HG02763 (cell line): ENCODE measurements at regions not wholly inside any gene's neighbourhood (a gene's known extent, or its start where the extent isn't known, plus 50 kb on each side); places are given as distances from the start of the nearest gene placed in this dataset.

Experiments
- ATAC-seq: cut with Tn5 transposase; IDR thresholded peaks from one replicate; pipeline ENCODE4 v1.9.1; 2021; ENCODE audit warnings: mild to moderate bottlenecking, moderate library complexity; ENCODE audit not compliant: unreplicated experiment

GRCh38 chr4:111812114-111812513, 333.1 kb upstream of the FAM241A start:
- no peak for ATAC-seq

DNA sequence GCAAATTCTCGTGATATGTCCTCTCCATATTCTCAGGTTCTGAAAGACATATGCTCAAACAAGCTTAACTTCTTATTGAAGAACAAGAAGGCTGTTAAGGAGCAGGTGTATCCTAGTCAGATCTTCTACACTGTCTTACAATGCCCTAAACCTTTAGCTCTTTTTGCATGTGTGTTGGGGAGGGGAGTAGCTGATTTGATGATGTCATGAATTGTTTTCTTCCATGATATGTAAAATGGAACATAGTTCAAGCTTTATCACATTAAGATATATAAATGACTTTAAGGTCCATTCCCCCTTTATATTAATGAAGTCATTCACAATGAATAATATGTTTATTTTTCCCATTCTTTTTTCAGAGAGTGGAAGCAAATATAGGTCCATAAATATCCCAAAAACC, 332.5 kb upstream of the FAM241A start:
- ATAC-seq: no peak

DNA sequence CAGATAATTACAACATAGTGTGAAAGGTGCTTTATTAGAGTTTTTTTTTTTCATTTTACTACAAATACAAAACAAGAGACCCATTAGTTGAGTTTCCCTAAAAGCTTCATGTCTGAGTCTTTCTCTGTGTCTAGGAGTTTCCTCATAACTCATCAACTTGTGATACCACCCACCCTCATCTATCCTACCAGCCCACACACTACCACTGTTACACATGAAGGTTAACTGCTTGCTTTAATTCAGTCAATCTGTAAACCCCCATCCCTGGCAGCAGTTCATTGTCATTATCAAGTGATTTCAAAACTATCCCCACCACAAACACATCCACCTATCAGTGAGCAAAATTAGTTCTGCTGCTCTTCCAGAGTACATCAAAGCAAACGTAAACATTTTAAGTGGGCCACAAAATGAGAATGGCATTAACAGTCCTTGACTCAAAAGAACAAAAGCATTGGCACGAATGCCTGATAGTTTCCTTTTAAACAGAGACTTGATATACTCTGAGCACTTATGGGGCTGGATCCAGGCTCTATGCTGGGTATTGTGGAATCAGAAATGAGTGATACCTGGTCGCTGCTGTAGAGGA, 331.6 kb upstream of the FAM241A start:
- no peak for ATAC-seq

- ATAC-seq: no peak
Observed at GRCh38 chr4:111814961-111815360, 330.3 kb upstream of the FAM241A start.

DNA sequence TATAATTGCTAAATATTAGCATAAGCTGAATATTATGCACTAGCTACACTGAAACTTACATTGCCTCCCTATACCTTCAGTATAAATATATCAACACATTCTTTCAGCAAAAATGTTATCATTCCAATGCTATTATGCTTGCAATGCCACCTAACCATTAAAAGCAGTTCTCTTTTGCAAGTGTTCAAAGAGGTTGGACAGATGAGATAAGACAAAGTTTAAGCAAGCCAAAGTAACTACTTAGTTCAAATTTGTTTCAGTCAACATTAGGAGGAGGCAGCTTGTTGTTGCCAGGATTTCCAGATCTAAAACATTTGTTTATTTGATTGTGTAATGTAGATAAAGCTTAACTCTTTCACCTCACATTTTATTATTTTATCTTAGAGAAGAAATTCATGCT, 323.9 kb upstream of the FAM241A start:
- ATAC-seq: no peak

DNA sequence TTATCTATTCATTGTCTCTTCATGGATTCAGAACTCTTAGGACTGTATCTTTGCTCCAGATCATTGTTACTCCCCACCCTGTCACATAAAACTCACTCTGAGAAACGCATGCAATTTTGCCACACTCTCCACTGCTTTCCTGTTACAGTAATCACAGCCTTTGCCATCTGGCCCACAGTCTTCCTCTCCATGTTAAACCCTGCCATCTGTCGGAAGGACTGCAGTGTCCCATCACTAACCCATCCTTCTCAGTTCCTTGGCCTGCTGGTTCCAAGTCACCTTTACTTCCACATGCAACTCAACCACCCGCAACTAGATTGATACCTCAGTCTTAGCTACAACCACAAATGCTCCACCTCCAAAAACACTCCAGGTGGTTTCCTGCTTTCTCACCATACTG, 308.7 kb upstream of the FAM241A start:
- ATAC-seq: no peak

- ATAC-seq: no peak
Observed at GRCh38 chr4:111837761-111838160, 307.5 kb upstream of the FAM241A start.

- peak; percentile 56 for ATAC-seq
Observed at GRCh38 chr4:111838406-111838930, 306.8 kb upstream of the FAM241A start.

DNA sequence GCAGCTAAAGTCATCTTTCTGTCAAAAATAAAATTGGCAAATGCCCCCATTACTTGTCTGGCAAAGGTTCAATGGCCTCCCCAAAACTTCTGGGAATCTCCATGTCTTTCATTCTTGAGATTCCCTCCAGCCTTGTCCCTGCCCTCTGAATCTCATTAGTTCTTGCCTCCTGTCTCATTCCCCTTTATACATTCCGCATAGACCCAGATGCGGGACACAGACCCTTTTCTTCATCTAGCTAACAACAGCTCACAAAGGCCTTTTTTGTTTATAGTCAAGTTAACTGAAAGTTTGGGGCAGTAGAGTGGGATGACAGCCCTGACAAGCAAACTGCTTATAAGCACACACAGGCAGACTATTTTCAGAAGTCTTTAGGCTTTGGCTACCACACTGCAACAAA, 306.1 kb upstream of the FAM241A start:
- no peak for ATAC-seq

GRCh38 chr4:111842336-111842735, 302.9 kb upstream of the FAM241A start:
- no peak for ATAC-seq

DNA sequence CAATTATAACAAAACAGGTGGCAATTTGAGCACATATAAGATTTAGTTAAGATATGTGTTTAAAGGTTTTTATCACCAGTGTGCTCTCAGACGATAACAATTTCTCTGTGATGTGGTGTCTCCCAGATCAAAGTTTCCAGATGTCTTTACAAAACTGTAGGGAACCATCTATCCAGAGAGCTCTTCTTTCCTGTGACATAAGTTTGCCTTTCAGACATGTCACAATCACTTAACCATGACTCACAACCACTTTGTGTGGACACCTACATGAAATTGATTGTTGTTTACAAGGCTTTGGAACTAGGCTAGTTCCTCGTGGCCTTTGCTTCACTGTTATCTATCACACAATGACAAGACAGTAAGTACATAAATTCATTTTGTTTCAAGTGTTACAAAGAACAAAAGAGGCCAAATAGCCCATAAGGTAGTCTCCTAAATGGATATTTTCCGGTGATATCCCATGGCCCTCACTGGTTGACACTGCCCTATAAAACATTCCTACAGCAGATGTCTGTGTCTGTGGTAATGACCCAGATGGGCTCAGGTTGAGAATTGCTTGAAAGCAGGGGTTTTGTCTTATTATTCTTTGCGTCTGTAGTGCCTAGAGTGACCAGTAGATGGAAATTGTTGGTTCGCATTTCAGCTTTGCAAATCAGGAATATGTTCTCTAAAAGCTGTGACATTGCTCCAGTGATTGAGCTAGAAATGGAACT, 297.8 kb upstream of the FAM241A start:
- ATAC-seq: no peak

DNA sequence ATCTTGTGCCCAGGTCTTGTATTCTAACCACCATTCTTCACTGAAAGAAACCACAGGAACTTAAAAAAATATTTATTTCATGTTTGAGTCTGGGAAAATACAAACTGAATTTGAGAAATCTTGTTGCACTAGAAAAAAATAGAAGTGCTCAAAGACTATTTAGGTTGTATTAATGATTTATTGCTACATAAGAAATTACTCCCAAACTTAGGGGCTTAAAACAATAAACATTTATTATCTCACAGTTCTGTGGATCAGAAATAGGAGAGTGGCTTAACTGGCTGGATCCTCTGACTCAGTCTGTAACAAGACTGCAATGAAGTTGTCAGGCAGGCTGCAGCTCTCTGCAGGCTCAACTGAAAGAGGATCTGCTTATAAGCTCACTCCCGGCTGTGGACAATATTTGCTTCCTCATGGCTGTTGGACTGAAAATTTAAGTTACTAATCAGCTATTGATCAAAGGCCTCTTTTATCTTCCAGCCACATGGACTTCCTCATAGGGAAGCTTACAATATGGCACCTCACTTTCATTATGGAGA, 295.4 kb upstream of the FAM241A start:
- no peak for ATAC-seq

- ATAC-seq: peak; percentile 72
Observed at GRCh38 chr4:111854494-111855087, 290.7 kb upstream of the FAM241A start.

GRCh38 chr4:111855308-111855707, 289.9 kb upstream of the FAM241A start:
- ATAC-seq: no peak

- ATAC-seq: no peak
Observed at GRCh38 chr4:111864066-111864465, 281.2 kb upstream of the FAM241A start.

- ATAC-seq: no peak
Observed at GRCh38 chr4:111869339-111869738, 275.9 kb upstream of the FAM241A start.

DNA sequence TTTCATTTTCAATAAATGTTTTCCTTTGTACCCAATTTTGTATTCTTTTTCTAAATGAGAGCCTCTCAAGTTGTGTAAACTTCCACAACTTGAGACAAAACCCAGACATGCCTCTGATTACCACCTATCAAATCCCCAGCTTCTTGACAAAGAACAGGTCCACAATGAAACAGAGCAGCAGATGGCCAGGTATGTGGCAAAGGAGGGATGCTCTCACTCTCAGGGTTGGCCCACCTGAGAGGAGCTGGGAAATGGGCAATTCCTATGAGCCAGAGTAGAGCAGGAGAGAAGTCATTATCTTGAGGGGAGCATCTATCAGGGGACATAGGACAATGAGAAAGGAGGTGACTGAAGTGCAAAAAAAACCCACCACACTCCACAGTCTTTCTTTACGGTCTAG, 273.5 kb upstream of the FAM241A start:
- no peak for ATAC-seq

GRCh38 chr4:111873801-111874200, 271.5 kb upstream of the FAM241A start:
- no peak for ATAC-seq

DNA sequence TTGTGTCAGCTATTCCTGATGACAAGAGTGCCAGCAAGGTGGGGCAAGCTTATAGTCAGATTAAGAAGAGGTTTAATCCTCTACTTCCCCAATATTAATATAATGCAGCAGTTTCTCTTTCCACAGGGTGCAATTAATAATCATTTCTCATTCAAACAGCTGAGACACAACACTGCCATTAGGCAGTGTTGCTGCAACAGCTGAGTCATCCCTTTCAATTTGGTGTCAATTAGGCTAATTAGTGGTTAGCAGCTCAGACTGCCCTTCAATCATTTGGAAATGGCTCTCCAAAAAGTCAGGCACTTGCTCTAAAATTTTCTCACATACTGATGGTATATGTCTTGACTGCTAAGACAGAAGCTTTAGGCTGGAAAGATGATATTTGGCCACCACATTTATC, 265.7 kb upstream of the FAM241A start:
- no peak for ATAC-seq

DNA sequence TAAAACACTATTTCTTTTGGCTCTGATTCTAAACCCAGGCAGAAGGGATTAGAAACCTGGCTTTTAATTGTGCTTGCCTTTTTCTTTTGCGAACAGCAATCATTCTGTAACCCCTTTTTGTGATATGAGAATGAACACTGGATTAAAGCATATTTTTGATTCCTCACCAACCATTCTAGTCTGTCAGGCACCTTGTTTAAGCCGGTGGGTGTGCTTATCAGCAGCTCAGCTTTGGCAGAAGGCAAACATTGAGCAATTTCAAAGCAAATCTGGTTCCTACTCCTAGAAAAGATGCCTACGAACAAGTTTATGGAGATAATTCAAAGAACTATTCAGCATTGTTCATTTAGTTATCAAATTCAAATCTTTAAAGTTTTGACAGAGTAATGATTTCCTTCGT, 265.1 kb upstream of the FAM241A start:
- ATAC-seq: no peak

DNA sequence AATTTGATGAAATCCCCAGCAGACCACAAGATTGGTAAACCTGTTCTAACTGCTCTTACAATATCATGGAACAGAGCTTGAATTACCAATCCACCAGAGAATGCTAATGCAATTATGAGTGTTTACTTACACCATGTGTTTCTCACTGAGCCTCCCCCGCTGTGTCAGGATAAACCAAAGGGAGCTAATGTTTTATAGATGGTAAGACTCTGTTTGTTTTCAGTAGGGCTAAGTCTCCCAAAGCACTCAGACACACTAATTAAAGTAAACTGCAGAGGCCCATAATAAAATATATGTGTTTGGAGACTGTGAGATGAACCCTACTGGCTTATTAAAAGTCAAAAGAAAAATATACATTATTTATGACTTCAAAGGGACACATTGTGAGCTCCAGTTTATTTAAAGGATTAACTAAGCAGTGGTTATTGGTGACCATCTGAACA, 261.7 kb upstream of the FAM241A start:
- no peak for ATAC-seq

- ATAC-seq: no peak
Observed at GRCh38 chr4:111890412-111890811, 254.8 kb upstream of the FAM241A start.
